HG03342 (cell line): ENCODE measurements at regions not wholly inside any gene's neighbourhood (a gene's known extent, or its start where the extent isn't known, plus 50 kb on each side); places are given as distances from the start of the nearest gene placed in this dataset.
"Not testable (repeated sequence)": the region's sequence is repeated elsewhere in the genome, so short reads cannot be mapped to it uniquely, and the experiment has no call there.

Experiments
- ATAC-seq: cut with Tn5 transposase; IDR thresholded peaks from one replicate; pipeline ENCODE4 v1.9.1; 2021; ENCODE audit warnings: mild to moderate bottlenecking, moderate library complexity; ENCODE audit not compliant: unreplicated experiment

DNA sequence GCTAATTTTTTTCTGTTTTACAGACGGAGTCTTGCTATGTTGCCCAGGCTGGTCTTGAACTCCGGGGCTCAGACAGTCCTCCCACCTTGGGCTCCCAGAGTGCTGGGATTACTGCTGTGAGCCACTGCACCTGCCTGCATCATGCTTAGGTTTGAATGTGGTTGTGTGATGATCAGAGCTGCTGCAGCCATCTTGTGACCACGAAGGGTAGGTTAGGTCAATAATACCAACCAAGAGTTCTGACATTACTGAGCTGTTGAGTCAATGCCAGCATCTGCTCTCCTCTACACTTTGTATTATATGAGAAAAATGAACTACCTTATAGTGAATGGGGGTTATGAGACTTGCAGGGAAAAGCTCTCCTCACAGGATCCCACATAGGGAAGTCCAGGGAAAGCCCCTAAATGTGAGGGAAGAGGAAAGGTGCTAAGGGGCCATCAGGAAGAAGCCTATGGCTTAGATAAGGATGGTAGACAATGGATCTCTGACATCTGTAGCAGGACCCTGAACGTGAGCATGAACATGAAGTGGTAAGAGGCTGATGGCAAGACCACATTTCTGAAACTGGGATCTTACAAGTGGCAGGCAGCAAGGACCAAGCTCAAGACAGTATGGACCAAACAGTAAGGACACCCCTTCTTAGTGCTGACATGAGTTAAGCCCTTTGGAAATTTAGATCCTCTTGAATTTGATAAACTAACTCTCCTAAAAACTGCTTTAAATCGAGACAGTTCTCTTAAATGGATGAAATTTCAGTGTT lies 75.7 kb upstream of the ZNF169 start:
- no peak for ATAC-seq

DNA sequence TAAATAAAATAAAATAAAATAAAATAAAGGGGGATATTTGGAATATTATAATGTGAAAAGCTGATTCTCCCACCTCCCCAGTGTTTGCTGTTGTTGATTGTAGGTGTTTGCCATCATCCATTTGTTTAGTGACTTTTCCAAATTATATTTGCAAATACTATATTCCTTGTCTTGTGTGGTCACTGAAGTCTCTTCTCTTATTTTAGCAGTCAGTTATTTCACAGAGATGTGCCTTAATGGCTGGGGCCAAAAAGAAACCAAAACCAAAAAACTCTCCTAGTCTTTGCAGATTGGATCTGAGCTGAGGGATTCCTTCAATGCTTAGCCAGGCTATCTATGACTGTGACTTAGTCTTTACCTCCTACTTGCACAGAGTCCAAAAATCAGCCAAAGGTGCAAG lies 70.9 kb upstream of the ZNF169 start:
- ATAC-seq, result no peak

DNA sequence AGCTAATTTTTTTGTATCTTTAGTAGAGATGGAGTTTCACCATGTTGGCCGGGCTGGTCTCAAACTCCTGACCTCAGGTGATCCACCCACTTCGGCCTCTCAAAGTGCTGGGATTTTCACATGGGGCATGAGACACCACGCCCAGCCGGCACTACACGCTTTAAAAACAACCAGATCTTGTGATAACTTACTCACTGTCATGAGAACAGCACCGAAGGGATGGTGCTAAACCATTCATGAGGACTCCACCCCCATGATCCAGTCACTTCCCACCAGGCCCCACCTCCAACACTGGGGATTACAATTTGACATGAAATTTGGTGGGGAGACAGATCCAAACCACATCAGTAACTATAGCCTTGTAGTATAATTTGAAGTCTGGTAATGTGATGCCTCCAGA lies 67.4 kb upstream of the ZNF169 start:
- ATAC-seq, result not testable (repeated sequence)

GRCh38 chr9:94198414-94198813 lies 60.7 kb upstream of the ZNF169 start:
- no peak for ATAC-seq

DNA sequence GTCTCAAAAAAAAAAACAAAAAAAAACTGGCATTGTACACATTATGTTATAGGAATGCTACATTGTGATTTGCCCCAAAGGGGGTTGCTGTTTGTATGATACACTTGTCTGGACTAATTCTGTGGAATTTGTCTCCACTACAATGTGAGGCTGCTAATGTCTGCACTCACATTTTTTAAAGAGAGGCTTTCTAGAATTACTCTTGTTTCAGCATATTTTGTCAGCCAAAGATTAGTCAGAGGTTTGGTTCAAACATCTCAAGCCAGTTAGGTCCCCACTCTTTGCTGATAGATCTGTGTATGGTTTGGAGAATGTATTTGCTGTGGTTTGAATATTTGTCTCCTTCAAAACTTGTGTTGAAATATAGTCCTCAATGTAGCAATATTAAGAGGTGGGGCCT lies 59.3 kb upstream of the ZNF169 start:
- no peak for ATAC-seq

- no peak for ATAC-seq
Measured at GRCh38 chr9:94204174-94204573, 54.9 kb upstream of the ZNF169 start.

DNA sequence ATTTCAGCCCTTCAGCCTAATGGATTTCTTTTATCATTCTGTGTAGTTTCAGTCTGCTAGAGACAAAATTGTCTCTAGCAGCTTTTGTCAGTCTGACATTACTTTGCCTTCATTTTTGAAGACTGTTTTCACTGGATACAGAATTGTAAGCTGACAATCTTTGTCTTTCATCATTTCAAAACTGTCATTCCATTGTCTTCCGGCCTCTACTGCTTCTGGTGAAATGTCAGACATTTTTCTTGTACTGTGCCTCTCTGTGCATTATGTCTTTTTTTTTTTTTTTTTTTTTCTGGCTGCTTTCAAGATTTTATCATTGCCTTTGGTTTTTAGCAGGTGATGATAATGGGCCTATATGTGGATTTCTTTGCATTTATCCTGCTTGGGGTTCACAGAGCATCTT lies 51.3 kb upstream of the ZNF169 start:
- no peak for ATAC-seq
